Stimulated activated effector memory CD8-positive, alpha-beta T cell treated with anti-CD3 and anti-CD28 coated beads, Interleukin-12 subunit alpha, Interleukin-12 subunit beta, amount 100 ng/mL, for 72 hours (primary cell): ENCODE measurements at regions not wholly inside any gene's neighbourhood (a gene's known extent, or its start where the extent isn't known, plus 50 kb on each side); places are given as distances from the start of the nearest gene placed in this dataset.

Experiments used
- ATAC-seq: fragments of 150-1000 bp; cut with Tn5 transposase; 2 replicates; pipeline ENCODE4 v1.10.0; 2021
- DNase-seq, 2 donors: peaks; one replicate each; pipeline ENCODE4 v3.0.0; 2021 to 2022; ENCODE audit warnings: low spot score in 2 of 2
- H3K27ac Mint-ChIP-seq: one replicate; pipeline ENCODE4 v1.8.0; 2022; ENCODE audit warnings: mild to moderate bottlenecking, mixed read lengths
- H3K36me3 Mint-ChIP-seq: one replicate; pipeline ENCODE4 v1.8.0; 2022; ENCODE audit warnings: mild to moderate bottlenecking, mixed read lengths
- H3K4me1 Mint-ChIP-seq: one replicate; pipeline ENCODE4 v1.8.0; 2022; ENCODE audit warnings: mixed read lengths
- H3K4me3 Mint-ChIP-seq: one replicate; pipeline ENCODE4 v1.8.0; 2022; ENCODE audit warnings: mild to moderate bottlenecking, mixed read lengths
- H3K9me3 Mint-ChIP-seq: one replicate; pipeline ENCODE4 v1.8.0; 2022; ENCODE audit warnings: mixed read lengths

- Mint-ChIP-seq H3K9me3 (peaks cover 3% of the 10 kb centered on the region), H3K4me1 (no peaks in the 10 kb centered on the region), H3K36me3 (no peaks in the 10 kb centered on the region), H3K27ac (no peak overlapping the region), H3K4me3 (no peak overlapping the region)
- DNase-seq, result no peak
- ATAC-seq, result no peak
These were observed 88.3 kb upstream of the COL21A1 start for GRCh38 chr6:56335726-56336125.

- DNase-seq, result no peak
- H3K27ac Mint-ChIP-seq, result no peak overlapping the region
- peaks cover 3% of the 10 kb centered on the region for H3K9me3 Mint-ChIP-seq
- no peak for ATAC-seq
- H3K4me3 Mint-ChIP-seq, result no peak overlapping the region
- H3K4me1 Mint-ChIP-seq, result no peaks in the 10 kb centered on the region
- H3K36me3 Mint-ChIP-seq, result no peaks in the 10 kb centered on the region
These were observed 87.6 kb upstream of the COL21A1 start for GRCh38 chr6:56334937-56335336.

- DNase-seq, result no peak
- Mint-ChIP-seq H3K27ac (no peak overlapping the region), H3K4me3 (no peak overlapping the region), H3K4me1 (no peaks in the 10 kb centered on the region), H3K9me3 (peaks cover 3% of the 10 kb centered on the region), H3K36me3 (no peaks in the 10 kb centered on the region)
- ATAC-seq, result no peak
These were observed 82.1 kb upstream of the COL21A1 start for GRCh38 chr6:56329271-56330050.

- DNase-seq (no peak), ATAC-seq (no peak)
- Mint-ChIP-seq H3K4me1 (no peaks in the 10 kb centered on the region), H3K4me3 (no peak overlapping the region), H3K9me3 (peaks cover 1% of the 10 kb centered on the region), H3K27ac (no peak overlapping the region), H3K36me3 (no peaks in the 10 kb centered on the region)
These were observed 81.3 kb upstream of the COL21A1 start for GRCh38 chr6:56328728-56329090.

GRCh38 chr6:56327946-56328727, 80.8 kb upstream of the COL21A1 start:
- Mint-ChIP-seq H3K4me3 (no peak overlapping the region), H3K36me3 (no peaks in the 10 kb centered on the region), H3K27ac (no peak overlapping the region), H3K4me1 (no peaks in the 10 kb centered on the region), H3K9me3 (no peaks in the 10 kb centered on the region)
- ATAC-seq (no peak), DNase-seq (no peak)

GRCh38 chr6:56324396-56324795, 77.0 kb upstream of the COL21A1 start:
- Mint-ChIP-seq H3K36me3 (no peaks in the 10 kb centered on the region), H3K4me1 (no peaks in the 10 kb centered on the region), H3K4me3 (no peak overlapping the region), H3K9me3 (peaks cover 4% of the 10 kb centered on the region), H3K27ac (no peak overlapping the region)
- DNase-seq, result no peak
- peak; percentile 37 for ATAC-seq

GRCh38 chr6:56318851-56319250, 71.5 kb upstream of the COL21A1 start:
- H3K36me3 Mint-ChIP-seq, result no peaks in the 10 kb centered on the region
- no peak overlapping the region for H3K27ac Mint-ChIP-seq
- H3K4me3 Mint-ChIP-seq, result no peak overlapping the region
- no peaks in the 10 kb centered on the region for H3K4me1 Mint-ChIP-seq
- H3K9me3 Mint-ChIP-seq, result peaks cover 4% of the 10 kb centered on the region
- DNase-seq (no peak), ATAC-seq (no peak)

- no peak for ATAC-seq
- Mint-ChIP-seq H3K27ac (no peak overlapping the region), H3K4me1 (no peaks in the 10 kb centered on the region), H3K9me3 (peaks cover under 1% of the 10 kb centered on the region), H3K36me3 (no peaks in the 10 kb centered on the region), H3K4me3 (no peak overlapping the region)
- DNase-seq, result no peak
These were observed 67.5 kb upstream of the COL21A1 start for GRCh38 chr6:56314683-56315523.

- DNase-seq, result no peak
- Mint-ChIP-seq H3K4me1 (no peaks in the 10 kb centered on the region), H3K9me3 (peaks cover 8% of the 10 kb centered on the region), H3K27ac (no peak overlapping the region), H3K36me3 (no peaks in the 10 kb centered on the region), H3K4me3 (no peak overlapping the region)
- no peak for ATAC-seq
These were observed 64.4 kb upstream of the COL21A1 start for GRCh38 chr6:56311533-56312448.

GRCh38 chr6:56311061-56311460, 63.7 kb upstream of the COL21A1 start:
- no peak for DNase-seq
- H3K27ac Mint-ChIP-seq, result no peak overlapping the region
- no peaks in the 10 kb centered on the region for H3K36me3 Mint-ChIP-seq
- no peak for ATAC-seq
- peaks cover 10% of the 10 kb centered on the region for H3K9me3 Mint-ChIP-seq
- no peak overlapping the region for H3K4me3 Mint-ChIP-seq
- no peaks in the 10 kb centered on the region for H3K4me1 Mint-ChIP-seq

GRCh38 chr6:56310241-56310640, 62.9 kb upstream of the COL21A1 start:
- H3K36me3 Mint-ChIP-seq, result no peaks in the 10 kb centered on the region
- DNase-seq (no peak), ATAC-seq (no peak)
- no peaks in the 10 kb centered on the region for H3K4me1 Mint-ChIP-seq
- no peak overlapping the region for H3K4me3 Mint-ChIP-seq
- H3K9me3 Mint-ChIP-seq, result peaks cover 10% of the 10 kb centered on the region
- H3K27ac Mint-ChIP-seq, result no peak overlapping the region

GRCh38 chr6:56299916-56300315, 52.5 kb upstream of the COL21A1 start:
- Mint-ChIP-seq H3K36me3 (no peaks in the 10 kb centered on the region), H3K4me3 (no peak overlapping the region), H3K4me1 (no peaks in the 10 kb centered on the region), H3K9me3 (peaks cover 4% of the 10 kb centered on the region), H3K27ac (no peak overlapping the region)
- ATAC-seq (no peak), DNase-seq (no peak)

GRCh38 chr6:56297022-56297989, 49.9 kb upstream of the COL21A1 start:
- no peak for ATAC-seq
- Mint-ChIP-seq H3K27ac (no peak overlapping the region), H3K4me1 (no peaks in the 10 kb centered on the region), H3K4me3 (no peak overlapping the region), H3K9me3 (peaks cover 2% of the 10 kb centered on the region), H3K36me3 (no peaks in the 10 kb centered on the region)
- DNase-seq, result no peak
